ENCODE measurements at regions not wholly inside any gene's neighbourhood (a gene's known extent, or its start where the extent isn't known, plus 50 kb on each side); places are given as distances from the start of the nearest gene placed in this dataset.

DNA sequence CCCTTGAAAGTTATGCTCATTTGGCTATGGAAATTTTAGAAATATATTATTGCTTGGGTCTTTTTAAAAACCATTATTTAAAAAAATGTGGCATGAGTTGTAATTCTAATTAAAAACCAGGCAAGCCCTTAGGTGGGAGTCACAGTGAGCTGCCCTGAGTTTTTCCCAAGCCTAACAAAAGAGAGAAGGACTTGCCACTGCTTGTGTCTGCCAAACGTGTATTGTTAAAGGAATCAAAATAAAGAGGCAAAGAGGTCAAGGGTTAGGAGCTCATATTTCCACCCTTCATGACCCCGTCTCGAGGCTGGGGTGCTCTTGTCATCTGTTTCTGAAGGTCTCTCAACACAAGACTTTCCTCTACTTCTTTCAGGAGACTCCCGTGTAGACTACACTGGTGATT, 321.1 kb downstream of the ZIC1 start:
- TF ChIP-seq, protein P1, sequence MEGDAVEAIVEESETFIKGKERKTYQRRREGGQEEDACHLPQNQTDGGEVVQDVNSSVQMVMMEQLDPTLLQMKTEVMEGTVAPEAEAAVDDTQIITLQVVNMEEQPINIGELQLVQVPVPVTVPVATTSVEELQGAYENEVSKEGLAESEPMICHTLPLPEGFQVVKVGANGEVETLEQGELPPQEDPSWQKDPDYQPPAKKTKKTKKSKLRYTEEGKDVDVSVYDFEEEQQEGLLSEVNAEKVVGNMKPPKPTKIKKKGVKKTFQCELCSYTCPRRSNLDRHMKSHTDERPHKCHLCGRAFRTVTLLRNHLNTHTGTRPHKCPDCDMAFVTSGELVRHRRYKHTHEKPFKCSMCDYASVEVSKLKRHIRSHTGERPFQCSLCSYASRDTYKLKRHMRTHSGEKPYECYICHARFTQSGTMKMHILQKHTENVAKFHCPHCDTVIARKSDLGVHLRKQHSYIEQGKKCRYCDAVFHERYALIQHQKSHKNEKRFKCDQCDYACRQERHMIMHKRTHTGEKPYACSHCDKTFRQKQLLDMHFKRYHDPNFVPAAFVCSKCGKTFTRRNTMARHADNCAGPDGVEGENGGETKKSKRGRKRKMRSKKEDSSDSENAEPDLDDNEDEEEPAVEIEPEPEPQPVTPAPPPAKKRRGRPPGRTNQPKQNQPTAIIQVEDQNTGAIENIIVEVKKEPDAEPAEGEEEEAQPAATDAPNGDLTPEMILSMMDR (IDR thresholded peaks at IDR 0.05; ENCODE audit: control insufficient read depth, insufficient read depth, low read depth, low read length, missing control alignments), result no peak
- no peak overlapping the region for H3K4me3 ChIP-seq (ENCODE audit: control insufficient read depth, low read depth, low read length)
- DNase-seq (ENCODE audit: low read depth), result no peak

DNA sequence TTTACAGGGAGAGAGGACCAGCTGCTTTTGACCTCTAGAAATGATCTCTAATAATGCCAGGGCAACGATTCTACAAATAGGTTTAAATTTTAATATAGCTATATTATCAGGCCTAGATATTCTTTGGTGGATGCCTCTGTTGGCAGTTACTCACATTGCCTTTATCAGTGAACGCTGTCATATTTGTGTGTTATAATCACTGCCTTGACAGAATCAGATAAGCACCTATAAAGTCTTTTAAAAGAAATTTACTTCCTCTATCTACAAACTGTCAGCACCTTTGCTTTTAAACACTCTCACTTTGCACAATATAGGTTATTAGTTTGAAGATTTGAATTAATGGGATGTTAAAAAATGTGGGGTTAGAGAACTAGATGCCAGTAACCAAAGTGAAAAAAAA, 324.1 kb downstream of the ZIC1 start:
- H3K4me3 ChIP-seq (ENCODE audit: control insufficient read depth, low read depth, low read length), result no peak overlapping the region
- DNase-seq (ENCODE audit: low read depth), result no peak
- TF ChIP-seq, protein P1 (IDR thresholded peaks at IDR 0.05; ENCODE audit: control insufficient read depth, insufficient read depth, low read depth, low read length, missing control alignments), result no peak

DNA sequence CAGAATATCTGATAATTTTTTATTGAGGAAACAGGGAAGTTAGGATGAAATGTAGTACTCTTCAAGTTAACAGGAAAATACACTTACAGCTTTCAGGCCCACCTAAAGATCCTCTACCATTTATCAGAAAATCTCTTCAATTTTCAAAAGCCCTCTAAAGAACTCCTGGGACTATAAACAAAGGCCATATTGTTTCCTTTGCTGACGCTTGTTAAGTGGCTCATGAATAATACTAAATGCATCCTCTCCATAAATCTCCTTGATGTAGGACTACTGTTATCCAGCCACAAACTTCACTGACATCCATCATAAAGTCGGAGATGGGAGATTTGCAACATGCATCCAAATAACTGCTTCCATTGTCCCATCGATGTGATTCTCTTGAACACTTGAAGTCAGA, 326.5 kb downstream of the ZIC1 start:
- TF ChIP-seq, protein P1 (IDR thresholded peaks at IDR 0.05; ENCODE audit: control insufficient read depth, insufficient read depth, low read depth, low read length, missing control alignments), result no peak
- H3K4me3 ChIP-seq (ENCODE audit: control insufficient read depth, low read depth, low read length), result no peak overlapping the region
- DNase-seq (ENCODE audit: low read depth), result no peak

DNA sequence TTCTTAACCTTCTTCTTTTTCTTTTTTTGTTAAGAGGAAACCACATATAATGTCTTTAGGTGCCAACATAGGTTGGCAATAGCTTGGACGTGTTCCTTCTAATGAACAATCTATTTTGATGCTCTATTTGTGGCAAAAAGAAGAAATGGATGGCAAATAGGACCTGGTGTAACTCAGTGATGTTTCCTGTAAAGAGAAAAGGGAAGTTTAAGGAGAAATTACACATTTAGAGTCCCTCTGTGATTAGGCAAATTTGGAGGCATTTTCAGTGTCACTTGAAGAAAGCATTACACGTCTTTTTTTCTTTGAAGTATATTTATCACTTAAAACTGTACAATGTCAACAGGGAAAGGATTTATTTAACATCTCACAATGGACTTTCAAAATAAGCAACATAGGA, 327.1 kb downstream of the ZIC1 start:
- DNase-seq (ENCODE audit: low read depth), result no peak
- TF ChIP-seq, protein P1 (IDR thresholded peaks at IDR 0.05; ENCODE audit: control insufficient read depth, insufficient read depth, low read depth, low read length, missing control alignments), result no peak
- no peak overlapping the region for H3K4me3 ChIP-seq (ENCODE audit: control insufficient read depth, low read depth, low read length)

DNA sequence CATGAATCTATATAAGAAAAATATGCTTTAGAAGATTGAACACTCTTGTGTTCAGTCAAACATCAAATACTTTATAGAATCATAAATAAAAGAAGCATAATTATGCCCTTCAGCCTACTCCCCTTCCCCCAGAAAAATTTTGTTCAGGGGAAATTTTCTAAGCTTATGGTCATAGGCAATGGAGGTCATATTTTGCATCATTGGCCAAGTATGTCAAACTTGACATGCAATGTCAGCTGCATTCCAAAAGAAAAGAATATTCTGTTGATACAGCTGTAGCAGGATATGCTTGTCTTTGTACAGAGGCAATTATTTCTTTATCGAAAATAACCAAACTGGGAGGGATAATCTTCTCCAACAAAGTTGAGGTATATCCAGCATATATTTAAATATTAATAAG, 328.2 kb downstream of the ZIC1 start:
- TF ChIP-seq, protein P1 (IDR thresholded peaks at IDR 0.05; ENCODE audit: control insufficient read depth, insufficient read depth, low read depth, low read length, missing control alignments), result no peak
- no peak overlapping the region for H3K4me3 ChIP-seq (ENCODE audit: control insufficient read depth, low read depth, low read length)
- DNase-seq (ENCODE audit: low read depth), result no peak

DNA sequence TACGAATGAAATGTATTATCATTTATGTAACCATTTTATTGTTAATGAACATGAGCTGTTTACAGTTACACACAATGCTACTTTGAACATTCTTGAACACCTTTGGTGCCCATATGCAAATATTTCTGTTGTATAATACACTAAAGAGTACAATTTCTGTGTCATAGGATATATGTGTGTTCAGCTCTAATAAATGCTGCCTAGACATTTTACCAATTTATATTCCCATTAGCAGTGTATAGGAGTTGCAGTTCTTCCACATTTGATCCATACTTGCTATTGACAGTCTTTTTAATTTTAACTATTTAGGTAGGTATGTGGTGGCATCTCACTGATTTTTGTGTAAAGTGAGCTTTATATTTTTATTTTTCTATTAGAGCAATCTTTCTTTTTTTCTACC, 331.8 kb downstream of the ZIC1 start:
- TF ChIP-seq, protein P1 (IDR thresholded peaks at IDR 0.05; ENCODE audit: control insufficient read depth, insufficient read depth, low read depth, low read length, missing control alignments), result no peak
- DNase-seq (ENCODE audit: low read depth), result no peak
- no peak overlapping the region for H3K4me3 ChIP-seq (ENCODE audit: control insufficient read depth, low read depth, low read length)

DNA sequence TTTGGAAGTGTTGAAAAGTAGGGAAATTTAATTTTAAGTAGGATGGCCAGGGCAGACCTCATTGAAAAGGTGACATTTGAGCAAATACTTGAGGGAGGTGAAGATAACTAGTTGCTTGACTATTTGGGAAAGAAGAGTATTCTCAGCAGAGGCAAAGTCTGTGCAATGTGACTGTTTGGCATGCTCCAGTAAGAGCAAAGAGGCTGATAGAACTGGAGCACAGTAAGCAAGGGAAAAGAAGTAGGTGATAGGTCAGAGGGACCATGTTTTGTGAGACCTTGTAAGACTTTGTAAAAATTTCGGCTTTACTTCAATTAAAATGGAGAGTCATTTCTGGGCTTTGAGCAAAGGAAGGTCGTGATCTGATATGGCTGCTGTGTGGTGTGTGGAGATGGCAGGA, 335.8 kb downstream of the ZIC1 start:
- no peak for DNase-seq (ENCODE audit: low read depth)
- TF ChIP-seq, protein P1 (IDR thresholded peaks at IDR 0.05; ENCODE audit: control insufficient read depth, insufficient read depth, low read depth, low read length, missing control alignments), result no peak
- H3K4me3 ChIP-seq (ENCODE audit: control insufficient read depth, low read depth, low read length), result no peak overlapping the region
